ENCODE measurements at regions not wholly inside any gene's neighbourhood (a gene's known extent, or its start where the extent isn't known, plus 50 kb on each side); places are given as distances from the start of the nearest gene placed in this dataset.

- Histone ChIP-seq H3K4me2 (ENCODE audit: control insufficient read depth, extremely low read depth, insufficient read depth, low read depth, low read length) (no peak overlapping the region), H3K36me3 (ENCODE audit: control insufficient read depth in 2 of 2, extremely low read depth in 1 of 2, insufficient read depth in 2 of 2, low read length in 2 of 2) (peaks cover 12 to 35% of the 10 kb centered on the region in 2 experiments), H3K27me3 (ENCODE audit: control insufficient read depth, extremely low read depth, insufficient read depth, low read length) (no peaks in the 10 kb centered on the region), H3K27ac (ENCODE audit: control insufficient read depth, insufficient read depth, low read length) (peak overlapping the region; percentile 98), H4K20me1 (ENCODE audit: control insufficient read depth, extremely low read depth, insufficient read depth, low read length) (peaks cover 10% of the 10 kb centered on the region), H3K4me3 (ENCODE audit: control insufficient read depth in 2 of 3, extremely low read depth in 1 of 3, insufficient read depth in 2 of 3, low read depth in 1 of 3, low read length in 3 of 3) (peak overlapping the region; percentile 90 to 96 (median 95)), H2AFZ (ENCODE audit: control insufficient read depth, low read length) (no peak overlapping the region), H3K9ac (ENCODE audit: control insufficient read depth, extremely low read depth, insufficient read depth, low read length) (peak overlapping the region; percentile 99), H3K9me3 (ENCODE audit: control insufficient read depth, low read depth, low read length) (no peaks in the 10 kb centered on the region), H3K9me1 (ENCODE audit: control insufficient read depth, extremely low read depth, insufficient read depth, low read length) (no peaks in the 10 kb centered on the region), H3K4me1 (ENCODE audit: control insufficient read depth, extremely low read depth, insufficient read depth, low read length) (peaks cover 33% of the 10 kb centered on the region), H3K79me2 (ENCODE audit: control insufficient read depth, insufficient read depth, low read length) (peaks cover 84% of the 10 kb centered on the region)
- dilution Hi-C loops (cut with MboI; ENCODE audit: extremely low pct_ligation_motif_present, low sequenced_read_pairs): no loop called here
- DNase-seq (ENCODE audit: low read depth, low spot score) (no peak), FAIRE-seq (no peak)
- no peak for TF ChIP-seq EZH2 (IDR thresholded peaks at IDR 0.05; ENCODE audit: low read length)
These were observed 78.7 kb upstream of the PPARA start for GRCh38 chr22:46071451-46072109.

GRCh38 chr22:46072110-46072881 lies 78.0 kb upstream of the PPARA start:
- peak overlapping the region; percentile 90 to 96 (median 95) for H3K4me3 ChIP-seq (ENCODE audit: control insufficient read depth in 2 of 3, extremely low read depth in 1 of 3, insufficient read depth in 2 of 3, low read depth in 1 of 3, low read length in 3 of 3)
- H2AFZ ChIP-seq (ENCODE audit: control insufficient read depth, low read length): no peak overlapping the region
- H3K9me3 ChIP-seq (ENCODE audit: control insufficient read depth, low read depth, low read length): no peaks in the 10 kb centered on the region
- dilution Hi-C loops (cut with MboI; ENCODE audit: extremely low pct_ligation_motif_present, low sequenced_read_pairs): no loop called here
- H3K27me3 ChIP-seq (ENCODE audit: control insufficient read depth, extremely low read depth, insufficient read depth, low read length): no peaks in the 10 kb centered on the region
- H3K79me2 ChIP-seq (ENCODE audit: control insufficient read depth, insufficient read depth, low read length): peaks cover 84% of the 10 kb centered on the region
- H3K9ac ChIP-seq (ENCODE audit: control insufficient read depth, extremely low read depth, insufficient read depth, low read length): peak overlapping the region; percentile 99
- peaks cover 10% of the 10 kb centered on the region for H4K20me1 ChIP-seq (ENCODE audit: control insufficient read depth, extremely low read depth, insufficient read depth, low read length)
- no peak for TF ChIP-seq EZH2 (IDR thresholded peaks at IDR 0.05; ENCODE audit: low read length)
- TF ChIP-seq CTCF (optimal IDR thresholded peaks at IDR 0.05 in 1 of 3, IDR thresholded peaks at IDR 0.05 in 1 of 3, conservative IDR thresholded peaks at IDR 0.05 in 1 of 3; ENCODE audit: extremely low read depth in 1 of 3, insufficient read depth in 2 of 3, low read length in 3 of 3): no peak
- FAIRE-seq (no peak), DNase-seq (ENCODE audit: low read depth, low spot score) (no peak)
- peaks cover 34% of the 10 kb centered on the region for H3K4me1 ChIP-seq (ENCODE audit: control insufficient read depth, extremely low read depth, insufficient read depth, low read length)
- H3K9me1 ChIP-seq (ENCODE audit: control insufficient read depth, extremely low read depth, insufficient read depth, low read length): no peaks in the 10 kb centered on the region
- H3K36me3 ChIP-seq (ENCODE audit: control insufficient read depth in 2 of 2, extremely low read depth in 1 of 2, insufficient read depth in 2 of 2, low read length in 2 of 2): peaks cover 12 to 36% of the 10 kb centered on the region in 2 experiments
- H3K4me2 ChIP-seq (ENCODE audit: control insufficient read depth, extremely low read depth, insufficient read depth, low read depth, low read length): peak overlapping the region; percentile 81
- H3K27ac ChIP-seq (ENCODE audit: control insufficient read depth, insufficient read depth, low read length): peak overlapping the region; percentile 98
